ENCODE measurements at regions not wholly inside any gene's neighbourhood (a gene's known extent, or its start where the extent isn't known, plus 50 kb on each side); places are given as distances from the start of the nearest gene placed in this dataset.
"Not testable (repeated sequence)": the region's sequence is repeated elsewhere in the genome, so short reads cannot be mapped to it uniquely, and the experiment has no call there.

DNA sequence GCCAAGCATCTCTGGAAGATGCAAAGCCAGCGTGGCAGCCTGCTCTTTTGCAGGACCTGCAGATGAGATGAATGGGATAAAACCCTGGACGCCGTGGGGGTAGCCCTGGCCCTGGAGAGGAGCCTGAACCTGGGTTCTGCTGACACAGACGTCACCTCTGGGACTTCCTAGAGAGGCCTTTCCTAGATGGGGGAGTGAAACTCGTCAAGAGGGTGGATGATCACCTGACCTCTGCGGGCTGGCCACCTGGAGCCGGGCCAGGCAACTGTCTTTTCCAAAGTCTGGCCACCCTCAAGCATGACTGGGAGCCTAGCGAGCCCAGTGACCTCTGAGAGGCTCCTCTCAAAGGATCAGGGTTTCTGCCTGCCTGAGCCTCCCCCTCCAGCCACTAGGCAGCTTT, 529.0 kb downstream of the KCNJ18 start:
- in situ Hi-C loops (cut with MboI; ENCODE audit: low sequenced_read_pairs, unreplicated experiment) = no loop called here
- TF ChIP-seq, protein P1, sequence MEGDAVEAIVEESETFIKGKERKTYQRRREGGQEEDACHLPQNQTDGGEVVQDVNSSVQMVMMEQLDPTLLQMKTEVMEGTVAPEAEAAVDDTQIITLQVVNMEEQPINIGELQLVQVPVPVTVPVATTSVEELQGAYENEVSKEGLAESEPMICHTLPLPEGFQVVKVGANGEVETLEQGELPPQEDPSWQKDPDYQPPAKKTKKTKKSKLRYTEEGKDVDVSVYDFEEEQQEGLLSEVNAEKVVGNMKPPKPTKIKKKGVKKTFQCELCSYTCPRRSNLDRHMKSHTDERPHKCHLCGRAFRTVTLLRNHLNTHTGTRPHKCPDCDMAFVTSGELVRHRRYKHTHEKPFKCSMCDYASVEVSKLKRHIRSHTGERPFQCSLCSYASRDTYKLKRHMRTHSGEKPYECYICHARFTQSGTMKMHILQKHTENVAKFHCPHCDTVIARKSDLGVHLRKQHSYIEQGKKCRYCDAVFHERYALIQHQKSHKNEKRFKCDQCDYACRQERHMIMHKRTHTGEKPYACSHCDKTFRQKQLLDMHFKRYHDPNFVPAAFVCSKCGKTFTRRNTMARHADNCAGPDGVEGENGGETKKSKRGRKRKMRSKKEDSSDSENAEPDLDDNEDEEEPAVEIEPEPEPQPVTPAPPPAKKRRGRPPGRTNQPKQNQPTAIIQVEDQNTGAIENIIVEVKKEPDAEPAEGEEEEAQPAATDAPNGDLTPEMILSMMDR (IDR thresholded peaks at IDR 0.05; ENCODE audit: borderline replicate concordance, control extremely low read depth, extremely low read depth, insufficient read depth, missing control alignments) = no peak
- DNase-seq (ENCODE audit: low spot score) = no peak

GRCh38 chr17:22226477-22226876, 534.2 kb downstream of the KCNJ18 start:
- in situ Hi-C loops (cut with MboI; ENCODE audit: low sequenced_read_pairs, unreplicated experiment); DNase-seq (ENCODE audit: low spot score): not testable (repeated sequence)

GRCh38 chr17:22226932-22227331, 534.6 kb downstream of the KCNJ18 start:
- in situ Hi-C loops (cut with MboI; ENCODE audit: low sequenced_read_pairs, unreplicated experiment); DNase-seq (ENCODE audit: low spot score): not testable (repeated sequence)

- DNase-seq (ENCODE audit: low spot score); in situ Hi-C loops (cut with MboI; ENCODE audit: low sequenced_read_pairs, unreplicated experiment): not testable (repeated sequence)
Observed at GRCh38 chr17:22227699-22228553, 535.6 kb downstream of the KCNJ18 start.

DNA sequence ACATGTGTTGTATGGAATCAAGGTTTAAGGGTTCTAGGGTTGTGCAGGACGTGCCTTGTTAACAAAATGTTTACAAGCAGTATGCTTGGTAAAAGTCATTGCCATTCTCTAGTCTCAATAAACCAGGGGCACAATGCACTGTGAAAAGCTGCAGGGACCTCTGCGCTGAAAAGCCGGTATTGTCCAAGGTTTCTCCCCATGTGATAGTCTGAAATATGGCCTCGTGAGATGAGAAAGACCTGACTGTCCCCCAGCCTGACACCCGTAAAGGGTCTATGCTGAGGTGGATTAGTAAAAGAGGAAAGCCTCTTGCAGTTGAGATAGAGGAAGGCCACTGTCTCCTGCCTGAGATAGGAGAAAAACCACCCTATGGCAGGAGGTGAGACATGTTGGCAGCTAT, 537.5 kb downstream of the KCNJ18 start:
- DNase-seq (ENCODE audit: low spot score); in situ Hi-C loops (cut with MboI; ENCODE audit: low sequenced_read_pairs, unreplicated experiment): not testable (repeated sequence)

GRCh38 chr17:22233382-22233781, 541.1 kb downstream of the KCNJ18 start:
- DNase-seq (ENCODE audit: low spot score) = no peak
- in situ Hi-C loops (cut with MboI; ENCODE audit: low sequenced_read_pairs, unreplicated experiment) = no loop called here
- TF ChIP-seq, protein P1 (IDR thresholded peaks at IDR 0.05; ENCODE audit: borderline replicate concordance, control extremely low read depth, extremely low read depth, insufficient read depth, missing control alignments) = no peak

DNA sequence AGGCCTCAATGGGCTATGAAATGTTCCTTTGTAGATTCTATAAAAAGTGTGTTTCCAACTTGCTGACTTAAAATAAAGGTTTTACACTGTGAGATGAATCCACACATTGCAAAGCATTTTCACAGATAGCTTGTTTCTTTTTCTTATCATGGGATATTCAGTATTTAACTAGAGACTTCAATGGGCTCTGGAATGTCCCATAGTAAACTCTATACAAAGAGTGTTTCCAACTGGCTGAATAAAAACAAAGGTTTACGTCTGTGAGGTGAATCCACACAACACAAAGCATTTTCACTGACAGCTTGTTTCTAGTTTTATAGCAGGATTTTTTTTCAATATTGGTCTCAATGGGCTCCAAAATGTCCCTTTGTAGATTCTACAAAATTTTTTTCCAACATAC, 550.1 kb downstream of the KCNJ18 start:
- no peak for DNase-seq (ENCODE audit: low spot score)
- TF ChIP-seq, protein P1 (IDR thresholded peaks at IDR 0.05; ENCODE audit: borderline replicate concordance, control extremely low read depth, extremely low read depth, insufficient read depth, missing control alignments) = no peak
- in situ Hi-C loops (cut with MboI; ENCODE audit: low sequenced_read_pairs, unreplicated experiment) = no loop called here

GRCh38 chr17:22251498-22251897, 559.2 kb downstream of the KCNJ18 start:
- in situ Hi-C loops (cut with MboI; ENCODE audit: low sequenced_read_pairs, unreplicated experiment) = no loop called here
- TF ChIP-seq, protein P1 (IDR thresholded peaks at IDR 0.05; ENCODE audit: borderline replicate concordance, control extremely low read depth, extremely low read depth, insufficient read depth, missing control alignments) = no peak
- DNase-seq (ENCODE audit: low spot score) = no peak

DNA sequence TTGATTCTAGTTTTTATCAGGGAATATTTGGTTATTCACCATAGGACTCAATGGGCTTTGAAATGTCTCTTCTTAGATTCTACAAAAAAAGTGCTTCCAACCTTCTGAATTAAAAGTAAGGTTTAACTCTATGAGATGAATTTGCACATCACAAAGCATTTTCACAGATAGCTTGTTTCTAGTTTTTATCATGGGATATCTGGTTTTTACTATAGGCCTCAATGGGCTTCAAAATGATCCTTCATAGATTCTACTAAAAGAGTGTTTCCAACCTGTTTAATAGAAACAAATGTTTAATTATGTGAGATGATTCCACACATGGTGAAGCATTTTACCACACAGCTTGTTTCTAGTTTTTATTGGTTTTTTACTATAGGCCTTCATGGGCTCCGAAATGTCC, 560.7 kb downstream of the KCNJ18 start:
- TF ChIP-seq, protein P1 (IDR thresholded peaks at IDR 0.05; ENCODE audit: borderline replicate concordance, control extremely low read depth, extremely low read depth, insufficient read depth, missing control alignments) = no peak
- in situ Hi-C loops (cut with MboI; ENCODE audit: low sequenced_read_pairs, unreplicated experiment) = no loop called here
- no peak for DNase-seq (ENCODE audit: low spot score)
